Neuronal stem cell (in vitro differentiated cells): ENCODE measurements at regions not wholly inside any gene's neighbourhood (a gene's known extent, or its start where the extent isn't known, plus 50 kb on each side); places are given as distances from the start of the nearest gene placed in this dataset.
A peak's percentile ranks its signal among the peaks of the same experiment; 100 is the strongest.

Source experiments
- DNase-seq: peaks from one replicate; pipeline ENCODE4 v3.0.0-alpha.2; 2013; ENCODE audit warnings: low spot score
- H2AFZ ChIP-seq: one replicate; pipeline ENCODE4 v1.6.1; 2013; ENCODE audit warnings: mild to moderate bottlenecking, low read length, inconsistent platforms
- H2AK5ac ChIP-seq: 2 replicates; pipeline ENCODE4 v1.6.1; 2013; ENCODE audit warnings: low read depth, mild to moderate bottlenecking, inconsistent platforms, low read length, moderate library complexity, mixed read lengths
- H2BK120ac ChIP-seq: 2 replicates; pipeline ENCODE4 v1.6.1; 2013; ENCODE audit warnings: low read depth, mild to moderate bottlenecking, inconsistent platforms, low read length, moderate library complexity, mixed read lengths
- H2BK12ac ChIP-seq: one replicate; pipeline ENCODE4 v1.6.1; 2013; ENCODE audit warnings: low read length, inconsistent platforms
- H2BK15ac ChIP-seq: 2 replicates; pipeline ENCODE4 v1.6.1; 2013; ENCODE audit warnings: mild to moderate bottlenecking, low read length, inconsistent platforms, mixed read lengths
- H2BK5ac ChIP-seq: one replicate; pipeline ENCODE4 v1.6.1; 2013; ENCODE audit warnings: inconsistent platforms, mild to moderate bottlenecking, low read length, moderate library complexity
- H3K14ac ChIP-seq: one replicate; pipeline ENCODE4 v1.6.1; 2013; ENCODE audit warnings: low read length, inconsistent platforms
- H3K18ac ChIP-seq: 2 replicates; pipeline ENCODE4 v1.6.1; 2013; ENCODE audit warnings: low read length, inconsistent platforms
- H3K23ac ChIP-seq: 2 replicates; pipeline ENCODE4 v1.6.1; 2013; ENCODE audit warnings: low read depth, mild to moderate bottlenecking, mixed read lengths, low read length, inconsistent platforms; ENCODE audit not compliant: poor library complexity
- H3K27ac ChIP-seq: replicated peaks from 3 replicates; pipeline ENCODE4 v1.5.1; 2013; ENCODE audit warnings: low read length, inconsistent platforms
- H3K27me3 ChIP-seq, 3 experiments: 2 replicates each; pipeline ENCODE4 v1.6.1; 2013; ENCODE audit warnings: low read length in 3 of 3, mild to moderate bottlenecking in 2 of 3, inconsistent platforms in 1 of 3, low read depth in 1 of 3, mixed read lengths in 1 of 3, moderate library complexity in 1 of 3; ENCODE audit not compliant: control insufficient read depth in 3 of 3, insufficient read depth in 3 of 3
- H3K36me3 ChIP-seq, 2 donors: replicated peaks in 1 of 2; 2 replicates each; pipeline ENCODE4 v1.6.1; 2013; ENCODE audit warnings: low read length in 2 of 2; ENCODE audit not compliant: control insufficient read depth in 2 of 2, insufficient read depth in 2 of 2
- H3K4ac ChIP-seq: 2 replicates; pipeline ENCODE4 v1.6.1; 2013; ENCODE audit warnings: inconsistent platforms, mild to moderate bottlenecking, low read length, moderate library complexity
- H3K4me1 ChIP-seq, 2 donors: 1 replicate in 1 of 2; 2 replicates in 1 of 2; pipeline ENCODE4 v1.6.1; 2013; ENCODE audit warnings: low read length in 2 of 2, low read depth in 1 of 2; ENCODE audit not compliant: control insufficient read depth in 2 of 2, insufficient read depth in 1 of 2
- H3K4me2 ChIP-seq: one replicate; pipeline ENCODE4 v1.6.1; 2013; ENCODE audit warnings: mild to moderate bottlenecking, low read length, inconsistent platforms; ENCODE audit not compliant: insufficient read depth, poor library complexity, severe bottlenecking
- H3K4me3 ChIP-seq, 2 donors: 2 replicates each; pipeline ENCODE4 v1.5.1; 2013; ENCODE audit warnings: low read length in 2 of 2, mild to moderate bottlenecking in 2 of 2, inconsistent platforms in 1 of 2, moderate library complexity in 1 of 2
- H3K79me1 ChIP-seq: one replicate; pipeline ENCODE4 v1.6.1; 2013; ENCODE audit warnings: low read depth, mild to moderate bottlenecking, inconsistent platforms, low read length, moderate library complexity
- H3K9ac ChIP-seq: one replicate; pipeline ENCODE4 v1.6.1; 2013; ENCODE audit warnings: mild to moderate bottlenecking, low read depth, low read length, inconsistent platforms; ENCODE audit not compliant: poor library complexity
- H3K9me3 ChIP-seq, 2 donors: replicated peaks in 1 of 2; 2 replicates each; pipeline versions ENCODE3 to v1.6.1; 2013; ENCODE audit warnings: low read length in 2 of 2, mild to moderate bottlenecking in 2 of 2, inconsistent platforms in 1 of 2, low read depth in 1 of 2, mixed read lengths in 1 of 2, moderate library complexity in 1 of 2; ENCODE audit not compliant: control insufficient read depth in 2 of 2, insufficient read depth in 1 of 2
- H4K8ac ChIP-seq: one replicate; pipeline ENCODE4 v1.6.1; 2013; ENCODE audit warnings: low read depth, mild to moderate bottlenecking, inconsistent platforms, low read length, moderate library complexity
- H4K91ac ChIP-seq: one replicate; pipeline ENCODE4 v1.6.1; 2013; ENCODE audit warnings: low read length, low read depth, mild to moderate bottlenecking, inconsistent platforms; ENCODE audit not compliant: poor library complexity
- WGBS, 2 donors: extraction: QIAGEN DNeasy Blood & Tissue Kit; methylation state at CpG; one replicate each; pipeline ENCODE4 v1.1.7; 2013; ENCODE audit warnings: missing lambda C conversion rate in 2 of 2, mixed read lengths in 1 of 2; ENCODE audit not compliant: insufficient read length in 2 of 2, insufficient replicate concordance in 1 of 2; ENCODE audit errors: extremely low coverage in 2 of 2; 5-methylcytosine and 5-hydroxymethylcytosine counted together

- Histone ChIP-seq H3K36me3 (no peaks in the 10 kb centered on the region), H3K18ac (peak overlapping the region; percentile 67), H2BK15ac (no peak overlapping the region), H3K4me2 (no peak overlapping the region), H3K9ac (no peak overlapping the region), H3K27ac (no peak overlapping the region), H2AK5ac (peak overlapping the region; percentile 93), H3K9me3 (no peaks in the 10 kb centered on the region), H3K4me3 (no peak overlapping the region), H3K79me1 (no peaks in the 10 kb centered on the region), H3K4me1 (peaks cover 0 to 12% of the 10 kb centered on the region in 2 donors), H2AFZ (no peak overlapping the region), H2BK120ac (no peak overlapping the region), H4K91ac (no peak overlapping the region), H4K8ac (no peak overlapping the region), H3K14ac (no peak overlapping the region), H3K27me3 (no peaks in the 10 kb centered on the region), H3K4ac (no peak overlapping the region), H2BK12ac (no peak overlapping the region), H2BK5ac (no peak overlapping the region), H3K23ac (no peak overlapping the region)
- DNase-seq, result no peak
- no CpG with 5 or more reads among the region's 4 CpGs for WGBS, 2 donors
These were observed 86.6 kb upstream of the UNC5B start for GRCh38 chr10:71125749-71126107.

GRCh38 chr10:71126432-71126831 lies 85.9 kb upstream of the UNC5B start:
- peaks cover 0 to 2% (median 0%) of the 10 kb centered on the region in 3 experiments for H3K27me3 ChIP-seq
- H3K4me3 ChIP-seq, result no peak overlapping the region
- H2BK120ac ChIP-seq, result no peak overlapping the region
- H3K14ac ChIP-seq, result no peak overlapping the region
- no peak overlapping the region for H2BK5ac ChIP-seq
- H3K18ac ChIP-seq, result peak overlapping the region; percentile 50
- no peak overlapping the region for H3K27ac ChIP-seq
- H2BK12ac ChIP-seq, result no peak overlapping the region
- no peaks in the 10 kb centered on the region for H3K9me3 ChIP-seq
- no peak overlapping the region for H2AK5ac ChIP-seq
- H3K4ac ChIP-seq, result no peak overlapping the region
- H3K79me1 ChIP-seq, result no peaks in the 10 kb centered on the region
- H2BK15ac ChIP-seq, result no peak overlapping the region
- H2AFZ ChIP-seq, result no peak overlapping the region
- H3K4me1 ChIP-seq, result peaks cover 0 to 12% of the 10 kb centered on the region in 2 donors
- WGBS, 2 donors, result no CpG with 5 or more reads among the region's 7 CpGs
- DNase-seq, result no peak
- H3K4me2 ChIP-seq, result no peak overlapping the region
- H3K36me3 ChIP-seq, result no peaks in the 10 kb centered on the region
- no peak overlapping the region for H3K9ac ChIP-seq
- H3K23ac ChIP-seq, result no peak overlapping the region
- H4K91ac ChIP-seq, result no peak overlapping the region
- no peak overlapping the region for H4K8ac ChIP-seq

- Histone ChIP-seq H3K4me3 (no peak overlapping the region), H2AK5ac (no peak overlapping the region), H2BK120ac (no peak overlapping the region), H2BK12ac (no peak overlapping the region), H3K9me3 (no peaks in the 10 kb centered on the region), H3K4me2 (no peak overlapping the region), H3K27me3 (peaks cover 0 to 4% (median 0%) of the 10 kb centered on the region in 3 experiments), H2AFZ (no peak overlapping the region), H2BK5ac (no peak overlapping the region), H2BK15ac (no peak overlapping the region), H3K4ac (no peak overlapping the region), H3K18ac (no peak overlapping the region), H3K23ac (peak overlapping the region; percentile 5), H3K9ac (no peak overlapping the region), H4K91ac (no peak overlapping the region), H3K14ac (no peak overlapping the region), H4K8ac (no peak overlapping the region), H3K4me1 (peaks cover 0 to 12% of the 10 kb centered on the region in 2 donors), H3K36me3 (no peaks in the 10 kb centered on the region), H3K27ac (no peak overlapping the region), H3K79me1 (no peaks in the 10 kb centered on the region)
- WGBS, 2 donors, result no CpG with 5 or more reads among the region's 5 CpGs
- no peak for DNase-seq
These were observed 85.3 kb upstream of the UNC5B start for GRCh38 chr10:71127104-71127503.

- Histone ChIP-seq H3K4me3 (no peak overlapping the region), H3K9ac (no peak overlapping the region)
These were observed 84.6 kb upstream of the UNC5B start for GRCh38 chr10:71127773-71128172.

More at GRCh38 chr10:71127773-71128172, 84.6 kb upstream of the UNC5B start:
- peaks cover 0 to 12% of the 10 kb centered on the region in 2 donors for H3K4me1 ChIP-seq
- H4K8ac ChIP-seq, result no peak overlapping the region
- H3K79me1 ChIP-seq, result no peaks in the 10 kb centered on the region
- peaks cover 0 to 4% (median 0%) of the 10 kb centered on the region in 3 experiments for H3K27me3 ChIP-seq
- H3K27ac ChIP-seq, result no peak overlapping the region
- H2AFZ ChIP-seq, result no peak overlapping the region
- H4K91ac ChIP-seq, result no peak overlapping the region
- WGBS, 2 donors, result no CpG with 5 or more reads among the region's 3 CpGs
- H3K9me3 ChIP-seq, result no peaks in the 10 kb centered on the region
- no peaks in the 10 kb centered on the region for H3K36me3 ChIP-seq
- H3K4ac ChIP-seq, result no peak overlapping the region
- no peak for DNase-seq
- no peak overlapping the region for H2BK15ac ChIP-seq
- no peak overlapping the region for H2BK120ac ChIP-seq
- no peak overlapping the region for H2AK5ac ChIP-seq
- no peak overlapping the region for H2BK5ac ChIP-seq
- H3K18ac ChIP-seq, result no peak overlapping the region
- no peak overlapping the region for H2BK12ac ChIP-seq
- H3K4me2 ChIP-seq, result no peak overlapping the region
- no peak overlapping the region for H3K23ac ChIP-seq
- no peak overlapping the region for H3K14ac ChIP-seq
